Cardiac muscle cell (in vitro differentiated cells and primary cell): ENCODE measurements at regions not wholly inside any gene's neighbourhood (a gene's known extent, or its start where the extent isn't known, plus 50 kb on each side); places are given as distances from the start of the nearest gene placed in this dataset.

ENCODE experiments used
- DNase-seq, 2 donors: peaks; one replicate each; pipeline versions ENCODE4 v3.0.0 to v3.0.0-alpha.2; 2010 to 2017; ENCODE audit warnings: low read depth in 1 of 2, low spot score in 1 of 2
- H3K27ac ChIP-seq: fragments of 200-600 bp; sonication (generic); 2 replicates; pipeline ENCODE4 v1.5.1; 2016
- H3K27me3 ChIP-seq: fragments of 200-600 bp; sonication (generic); 2 replicates; pipeline ENCODE4 v1.6.0; 2016; ENCODE audit warnings: control low read depth
- H3K36me3 ChIP-seq: fragments of 200-600 bp; sonication (generic); 2 replicates; pipeline ENCODE4 v1.5.1; 2016; ENCODE audit warnings: control low read depth
- H3K4me1 ChIP-seq: fragments of 200-600 bp; sonication (generic); 2 replicates; pipeline ENCODE4 v1.8.1; 2017; ENCODE audit warnings: low read depth, mild to moderate bottlenecking, mixed run types
- H3K4me3 ChIP-seq: fragments of 200-600 bp; sonication (generic); 2 replicates; pipeline ENCODE4 v1.5.1; 2016; ENCODE audit warnings: mild to moderate bottlenecking
- H3K9me3 ChIP-seq: fragments of 200-600 bp; sonication (generic); 2 replicates; pipeline ENCODE4 v1.5.1; 2017; ENCODE audit warnings: low read depth, mild to moderate bottlenecking, control low read depth
- TF ChIP-seq, protein P1 (sequence below): IDR thresholded peaks from 2 replicates; pipeline ENCODE4 v1.5.1; 2012; ENCODE audit warnings: low read depth, mild to moderate bottlenecking, low read length

- Histone ChIP-seq H3K4me3 (no peak overlapping the region), H3K9me3 (no peaks in the 10 kb centered on the region), H3K27me3 (no peaks in the 10 kb centered on the region), H3K4me1 (no peaks in the 10 kb centered on the region), H3K27ac (no peak overlapping the region), H3K36me3 (no peaks in the 10 kb centered on the region)
- TF ChIP-seq, protein P1, sequence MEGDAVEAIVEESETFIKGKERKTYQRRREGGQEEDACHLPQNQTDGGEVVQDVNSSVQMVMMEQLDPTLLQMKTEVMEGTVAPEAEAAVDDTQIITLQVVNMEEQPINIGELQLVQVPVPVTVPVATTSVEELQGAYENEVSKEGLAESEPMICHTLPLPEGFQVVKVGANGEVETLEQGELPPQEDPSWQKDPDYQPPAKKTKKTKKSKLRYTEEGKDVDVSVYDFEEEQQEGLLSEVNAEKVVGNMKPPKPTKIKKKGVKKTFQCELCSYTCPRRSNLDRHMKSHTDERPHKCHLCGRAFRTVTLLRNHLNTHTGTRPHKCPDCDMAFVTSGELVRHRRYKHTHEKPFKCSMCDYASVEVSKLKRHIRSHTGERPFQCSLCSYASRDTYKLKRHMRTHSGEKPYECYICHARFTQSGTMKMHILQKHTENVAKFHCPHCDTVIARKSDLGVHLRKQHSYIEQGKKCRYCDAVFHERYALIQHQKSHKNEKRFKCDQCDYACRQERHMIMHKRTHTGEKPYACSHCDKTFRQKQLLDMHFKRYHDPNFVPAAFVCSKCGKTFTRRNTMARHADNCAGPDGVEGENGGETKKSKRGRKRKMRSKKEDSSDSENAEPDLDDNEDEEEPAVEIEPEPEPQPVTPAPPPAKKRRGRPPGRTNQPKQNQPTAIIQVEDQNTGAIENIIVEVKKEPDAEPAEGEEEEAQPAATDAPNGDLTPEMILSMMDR, result no peak
- peak in 1 of 2 donors; percentile 26 for DNase-seq
These were observed 92.3 kb downstream of the BLID start for GRCh38 chr11:122023614-122024250.

GRCh38 chr11:122022646-122023045, 93.4 kb downstream of the BLID start:
- no peaks in the 10 kb centered on the region for H3K36me3 ChIP-seq
- H3K27me3 ChIP-seq, result no peaks in the 10 kb centered on the region
- H3K9me3 ChIP-seq, result no peaks in the 10 kb centered on the region
- TF ChIP-seq, protein P1, result no peak
- no peak overlapping the region for H3K4me3 ChIP-seq
- no peaks in the 10 kb centered on the region for H3K4me1 ChIP-seq
- no peak overlapping the region for H3K27ac ChIP-seq
- no peak for DNase-seq

- Histone ChIP-seq H3K9me3 (no peaks in the 10 kb centered on the region), H3K27me3 (no peaks in the 10 kb centered on the region), H3K4me1 (no peaks in the 10 kb centered on the region), H3K4me3 (no peak overlapping the region), H3K27ac (no peak overlapping the region), H3K36me3 (no peaks in the 10 kb centered on the region)
- peak; percentile 30 to 54 for DNase-seq
- TF ChIP-seq, protein P1, result peak; percentile 59
These were observed 95.1 kb downstream of the BLID start for GRCh38 chr11:122020902-122021301.

- TF ChIP-seq, protein P1, result no peak
- Histone ChIP-seq H3K9me3 (no peaks in the 10 kb centered on the region), H3K4me1 (no peaks in the 10 kb centered on the region), H3K4me3 (no peak overlapping the region), H3K36me3 (no peaks in the 10 kb centered on the region), H3K27ac (no peak overlapping the region), H3K27me3 (no peaks in the 10 kb centered on the region)
- DNase-seq, result no peak
These were observed 95.9 kb downstream of the BLID start for GRCh38 chr11:122019908-122020694.

DNA sequence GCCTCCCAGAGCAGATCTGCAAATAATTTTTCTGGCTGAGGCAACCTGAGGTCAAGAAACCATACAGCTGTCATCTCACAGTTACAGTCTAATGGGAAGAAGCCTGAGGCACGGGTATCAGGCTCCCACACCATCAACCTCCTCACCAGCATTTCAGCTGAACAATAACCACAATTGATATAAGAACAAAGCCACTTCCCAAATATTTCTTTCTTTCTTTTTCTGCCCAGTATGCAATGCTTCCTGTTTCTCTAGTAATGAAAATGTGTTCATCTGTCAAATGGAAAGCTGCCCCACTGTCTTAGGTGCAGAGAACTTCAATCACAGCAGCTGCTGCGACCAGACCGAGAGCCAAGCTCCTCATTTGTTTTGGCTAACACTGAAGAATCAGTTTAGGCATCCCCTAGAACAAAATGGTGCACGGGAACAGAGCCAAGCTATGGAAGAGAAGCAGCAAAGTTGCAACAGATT, 108.4 kb downstream of the BLID start:
- Histone ChIP-seq H3K4me1 (no peaks in the 10 kb centered on the region), H3K27ac (no peak overlapping the region), H3K4me3 (no peak overlapping the region), H3K27me3 (no peaks in the 10 kb centered on the region), H3K9me3 (no peaks in the 10 kb centered on the region), H3K36me3 (no peaks in the 10 kb centered on the region)
- DNase-seq, result peak in 1 of 2 donors; percentile 82
- TF ChIP-seq, protein P1, result no peak
